DOHH2 (cell line): ENCODE measurements at regions not wholly inside any gene's neighbourhood (a gene's known extent, or its start where the extent isn't known, plus 50 kb on each side); places are given as distances from the start of the nearest gene placed in this dataset.

ENCODE experiments used
- EZH2phosphoT487 ChIP-seq: fragments of 200-600 bp; sonication (generic); IDR thresholded peaks from 2 replicates; pipeline ENCODE4 v1.6.1; 2017; ENCODE audit warnings: borderline replicate concordance, mild to moderate bottlenecking, antibody characterized with exemption, low read length, moderate library complexity, mixed read lengths
- TF ChIP-seq, protein P1 (sequence below): fragments of 200-600 bp; sonication (generic); IDR thresholded peaks from one replicate; pipeline ENCODE4 v1.5.1; 2014; ENCODE audit warnings: antibody characterized with exemption, mild to moderate bottlenecking, low read depth, low read length; ENCODE audit not compliant: poor library complexity, severe bottlenecking

DNA sequence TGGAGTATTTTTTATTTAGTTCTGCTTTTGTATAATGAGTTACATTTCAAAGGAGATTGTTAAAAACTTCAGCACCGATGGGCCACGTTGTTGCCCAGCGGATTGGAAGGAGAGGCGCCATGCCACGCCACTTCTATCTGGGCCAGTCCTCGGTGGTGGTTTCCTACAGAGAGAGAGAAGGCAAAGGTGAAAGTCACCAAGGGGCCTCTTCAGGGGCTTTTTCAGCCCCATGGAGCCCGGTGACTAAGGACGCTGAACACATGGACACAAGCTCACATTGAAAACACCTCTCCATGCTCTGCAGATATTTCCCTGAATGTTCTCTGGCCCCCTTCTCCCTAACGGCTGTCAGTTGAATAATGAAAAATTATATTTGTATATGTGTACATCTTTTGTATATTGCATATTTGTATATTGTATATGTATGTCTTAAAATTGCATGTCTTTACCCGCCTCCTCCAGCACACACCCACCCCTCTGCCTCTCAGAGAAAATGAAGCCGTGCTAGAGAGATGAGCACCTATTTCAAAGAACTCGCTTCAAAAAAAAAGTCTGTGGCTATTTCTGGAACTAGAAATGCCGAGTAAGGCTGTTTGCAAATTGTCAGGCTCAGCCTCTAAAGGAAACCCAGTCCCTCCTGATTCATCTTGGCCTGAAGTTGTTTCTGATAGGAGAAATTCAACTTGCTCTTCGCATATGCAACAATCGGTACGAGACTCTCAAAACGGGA lies 91.9 kb upstream of the CDH4 start:
- TF ChIP-seq, protein P1, sequence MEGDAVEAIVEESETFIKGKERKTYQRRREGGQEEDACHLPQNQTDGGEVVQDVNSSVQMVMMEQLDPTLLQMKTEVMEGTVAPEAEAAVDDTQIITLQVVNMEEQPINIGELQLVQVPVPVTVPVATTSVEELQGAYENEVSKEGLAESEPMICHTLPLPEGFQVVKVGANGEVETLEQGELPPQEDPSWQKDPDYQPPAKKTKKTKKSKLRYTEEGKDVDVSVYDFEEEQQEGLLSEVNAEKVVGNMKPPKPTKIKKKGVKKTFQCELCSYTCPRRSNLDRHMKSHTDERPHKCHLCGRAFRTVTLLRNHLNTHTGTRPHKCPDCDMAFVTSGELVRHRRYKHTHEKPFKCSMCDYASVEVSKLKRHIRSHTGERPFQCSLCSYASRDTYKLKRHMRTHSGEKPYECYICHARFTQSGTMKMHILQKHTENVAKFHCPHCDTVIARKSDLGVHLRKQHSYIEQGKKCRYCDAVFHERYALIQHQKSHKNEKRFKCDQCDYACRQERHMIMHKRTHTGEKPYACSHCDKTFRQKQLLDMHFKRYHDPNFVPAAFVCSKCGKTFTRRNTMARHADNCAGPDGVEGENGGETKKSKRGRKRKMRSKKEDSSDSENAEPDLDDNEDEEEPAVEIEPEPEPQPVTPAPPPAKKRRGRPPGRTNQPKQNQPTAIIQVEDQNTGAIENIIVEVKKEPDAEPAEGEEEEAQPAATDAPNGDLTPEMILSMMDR, result no peak
- no peak for TF ChIP-seq EZH2phosphoT487
